ENCODE measurements at regions not wholly inside any gene's neighbourhood (a gene's known extent, or its start where the extent isn't known, plus 50 kb on each side); places are given as distances from the start of the nearest gene placed in this dataset.

- 91% methylated on average over 9 of the region's 11 CpGs for WGBS (ENCODE audit: missing lambda C conversion rate)
- DNase-seq (ENCODE audit: low read depth in 1 of 2, low spot score in 1 of 2) (no peak), FAIRE-seq (no peak), ATAC-seq (no peak)
- peaks cover 7% of the 10 kb centered on the region; the same call in 2 of the 3 replicates for H3K4me1 ChIP-seq
- POLR2A ChIA-PET, result no interaction called here
- H3K27ac ChIP-seq, result no peak overlapping the region
- no peak overlapping the region for H3K4me2 ChIP-seq
- no peak overlapping the region for H3K4me3 ChIP-seq
- no peak for TF ChIP-seq FOSB (CRISPR knock-in tag; IDR thresholded peaks at IDR 0.05)
- no peak for TF ChIP-seq RAD21 (conservative IDR thresholded peaks at IDR 0.05 in 1 of 2, IDR thresholded peaks at IDR 0.05 in 1 of 2)
- no peaks in the 10 kb centered on the region for H3K9me3 ChIP-seq
- CTCF ChIA-PET, result no interaction called here
Measured at GRCh38 chr7:81233208-81233940, 314.5 kb upstream of the SEMA3C start.

DNA sequence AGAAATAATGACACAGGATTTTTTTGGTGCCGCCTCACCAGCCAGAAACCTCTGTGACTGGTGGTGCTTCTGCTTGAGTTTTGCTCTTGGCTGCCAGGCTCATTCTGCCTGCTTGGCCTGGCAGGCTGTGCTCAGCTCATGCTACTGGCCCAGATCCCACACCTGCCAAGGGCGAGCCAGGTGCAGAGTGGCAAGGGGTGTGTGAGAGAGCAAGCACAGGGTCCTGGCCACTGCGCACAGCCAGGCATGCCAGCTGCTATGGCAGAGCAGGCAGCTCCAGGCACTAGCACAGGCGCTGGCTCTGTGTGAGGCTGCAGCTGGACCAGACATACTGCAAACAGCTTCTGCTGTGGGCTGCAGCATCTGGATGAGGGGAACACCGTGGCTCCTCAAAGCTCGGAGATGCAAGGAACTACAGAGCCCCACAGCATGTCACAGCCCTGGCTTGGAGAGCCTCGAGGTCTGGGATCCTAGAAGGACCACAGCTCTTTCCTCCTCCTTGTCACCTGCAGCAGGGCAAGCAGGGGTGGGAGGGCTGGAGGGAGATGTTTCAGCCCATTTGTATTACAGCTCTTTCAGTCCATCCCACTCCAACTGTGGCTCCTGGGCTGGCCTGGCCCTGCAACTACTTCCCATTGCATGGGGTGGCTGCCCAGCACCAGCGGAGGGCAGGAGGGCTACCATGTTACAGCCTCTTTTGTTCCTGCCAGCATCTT, 313.4 kb upstream of the SEMA3C start:
- ATAC-seq (0 out of 6 replicates have a peak, but pooled peaks of 1 of the 2 experiments have one; percentile 30), FAIRE-seq (no peak), DNase-seq (ENCODE audit: low read depth in 1 of 2, low spot score in 1 of 2) (no peak)
- WGBS (ENCODE audit: missing lambda C conversion rate), result 71% methylated on average over 8 of the region's 8 CpGs
- no peak for TF ChIP-seq KDM1A (IDR thresholded peaks at IDR 0.05; ENCODE audit: low read depth)
- TF ChIP-seq RNF2 (IDR thresholded peaks at IDR 0.05; ENCODE audit: borderline replicate concordance, low read depth), result no peak
- no peak for TF ChIP-seq JUN (IDR thresholded peaks at IDR 0.05)
- TF ChIP-seq HOXB5 (CRISPR knock-in tag; IDR thresholded peaks at IDR 0.05), result no peak
- no peak for TF ChIP-seq PHF8 (IDR thresholded peaks at IDR 0.05; ENCODE audit: borderline replicate concordance, low read depth)
- no peak for TF ChIP-seq ZNF302 (CRISPR knock-in tag; IDR thresholded peaks at IDR 0.05)
- TF ChIP-seq HOXA7 (CRISPR knock-in tag; IDR thresholded peaks at IDR 0.05), result no peak
- TF ChIP-seq HDAC2 (IDR thresholded peaks at IDR 0.05), result no peak
- TF ChIP-seq CHD4 (IDR thresholded peaks at IDR 0.05; ENCODE audit: borderline replicate concordance), result no peak
- TF ChIP-seq RCOR1 (IDR thresholded peaks at IDR 0.05; ENCODE audit: low read depth, low read length), result no peak
- TF ChIP-seq, protein P1, sequence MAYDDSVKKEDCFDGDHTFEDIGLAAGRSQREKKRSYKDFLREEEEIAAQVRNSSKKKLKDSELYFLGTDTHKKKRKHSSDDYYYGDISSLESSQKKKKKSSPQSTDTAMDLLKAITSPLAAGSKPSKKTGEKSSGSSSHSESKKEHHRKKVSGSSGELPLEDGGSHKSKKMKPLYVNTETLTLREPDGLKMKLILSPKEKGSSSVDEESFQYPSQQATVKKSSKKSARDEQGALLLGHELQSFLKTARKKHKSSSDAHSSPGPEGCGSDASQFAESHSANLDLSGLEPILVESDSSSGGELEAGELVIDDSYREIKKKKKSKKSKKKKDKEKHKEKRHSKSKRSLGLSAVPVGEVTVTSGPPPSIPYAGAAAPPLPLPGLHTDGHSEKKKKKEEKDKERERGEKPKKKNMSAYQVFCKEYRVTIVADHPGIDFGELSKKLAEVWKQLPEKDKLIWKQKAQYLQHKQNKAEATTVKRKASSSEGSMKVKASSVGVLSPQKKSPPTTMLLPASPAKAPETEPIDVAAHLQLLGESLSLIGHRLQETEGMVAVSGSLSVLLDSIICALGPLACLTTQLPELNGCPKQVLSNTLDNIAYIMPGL (CRISPR knock-in tag; IDR thresholded peaks at IDR 0.05; ENCODE audit: borderline replicate concordance), result no peak
- no peak for TF ChIP-seq ZFP36 (IDR thresholded peaks at IDR 0.05; ENCODE audit: borderline replicate concordance, partially characterized antibody)
- TF ChIP-seq EP300 (IDR thresholded peaks at IDR 0.05), result no peak
- no peak for TF ChIP-seq POLR2AphosphoS2 (conservative IDR thresholded peaks at IDR 0.05; ENCODE audit: low read length)
- TF ChIP-seq, protein P2, sequence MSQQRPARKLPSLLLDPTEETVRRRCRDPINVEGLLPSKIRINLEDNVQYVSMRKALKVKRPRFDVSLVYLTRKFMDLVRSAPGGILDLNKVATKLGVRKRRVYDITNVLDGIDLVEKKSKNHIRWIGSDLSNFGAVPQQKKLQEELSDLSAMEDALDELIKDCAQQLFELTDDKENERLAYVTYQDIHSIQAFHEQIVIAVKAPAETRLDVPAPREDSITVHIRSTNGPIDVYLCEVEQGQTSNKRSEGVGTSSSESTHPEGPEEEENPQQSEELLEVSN (IDR thresholded peaks at IDR 0.05; ENCODE audit: borderline replicate concordance, low read depth), result no peak
- no peak for TF ChIP-seq CHD2 (IDR thresholded peaks at IDR 0.05; ENCODE audit: low read length, partially characterized antibody)
- no peak for TF ChIP-seq ZC3H11A (IDR thresholded peaks at IDR 0.05)
- TF ChIP-seq ATOH8 (CRISPR knock-in tag; IDR thresholded peaks at IDR 0.05; ENCODE audit: low read depth), result no peak
- no peak for TF ChIP-seq FOSB (CRISPR knock-in tag; IDR thresholded peaks at IDR 0.05)
- Histone ChIP-seq H3K4me3 (no peak overlapping the region), H3K4me2 (no peak overlapping the region), H3K4me1 (peaks cover 7% of the 10 kb centered on the region; the same call in 2 of the 3 replicates), H3K9me3 (no peaks in the 10 kb centered on the region), H3K27ac (no peak overlapping the region)
- POLR2A ChIA-PET, result no interaction called here
- CTCF ChIA-PET, result no interaction called here
